GM18505 (cell line): ENCODE measurements at regions not wholly inside any gene's neighbourhood (a gene's known extent, or its start where the extent isn't known, plus 50 kb on each side); places are given as distances from the start of the nearest gene placed in this dataset.

Source experiments
- ATAC-seq: cut with Tn5 transposase; IDR thresholded peaks from one replicate; pipeline ENCODE4 v1.9.1; 2021; ENCODE audit not compliant: unreplicated experiment
- POLR2A ChIP-seq: IDR thresholded peaks from 4 replicates; pipeline ENCODE4 v1.6.1; 2011; ENCODE audit warnings: borderline replicate concordance; ENCODE audit not compliant: insufficient read depth, insufficient read length; ENCODE audit errors: extremely low read depth

DNA sequence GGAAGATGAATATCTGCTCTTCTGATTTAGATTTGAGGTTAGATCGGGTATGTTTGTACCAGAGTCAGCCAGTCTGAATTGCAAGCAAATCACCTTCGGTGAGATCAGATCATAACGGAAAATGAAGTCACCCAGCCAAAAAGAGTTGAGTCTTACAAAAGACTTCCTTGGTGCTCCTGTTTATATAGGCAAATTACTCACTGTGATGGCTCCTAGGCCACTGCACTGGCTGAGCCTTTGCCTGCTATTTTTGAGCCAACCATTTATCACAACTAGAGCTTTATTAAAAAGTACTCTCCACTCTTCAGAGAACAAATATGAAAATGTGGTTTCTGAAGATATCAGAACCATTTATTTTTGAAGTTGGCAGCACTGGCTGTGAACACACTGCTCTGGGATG, 277.7 kb upstream of the PCSK5 start:
- no peak for TF ChIP-seq POLR2A
- no peak for ATAC-seq

- TF ChIP-seq POLR2A, result no peak
- ATAC-seq, result no peak
Observed at GRCh38 chr9:75615284-75615683, 275.2 kb upstream of the PCSK5 start.

DNA sequence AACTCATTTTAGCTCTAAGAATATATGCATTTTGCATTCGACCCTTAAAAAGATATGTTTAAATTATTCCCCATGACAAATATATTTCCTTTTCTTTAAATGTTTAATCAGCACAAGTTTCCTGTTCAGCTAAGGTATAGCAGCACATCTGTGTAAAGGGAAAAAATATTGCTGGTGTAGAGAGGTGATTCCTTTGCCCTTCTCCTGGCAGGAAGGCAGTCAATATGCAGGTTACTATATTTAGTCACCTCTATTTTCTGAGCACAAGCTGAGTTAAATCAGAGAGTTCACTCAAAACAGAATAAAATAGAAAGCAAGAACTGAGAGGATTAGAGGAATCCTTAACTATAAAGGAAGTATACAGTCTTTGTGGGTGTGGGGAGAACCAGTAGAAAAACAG, 274.4 kb upstream of the PCSK5 start:
- no peak for ATAC-seq
- no peak for TF ChIP-seq POLR2A

DNA sequence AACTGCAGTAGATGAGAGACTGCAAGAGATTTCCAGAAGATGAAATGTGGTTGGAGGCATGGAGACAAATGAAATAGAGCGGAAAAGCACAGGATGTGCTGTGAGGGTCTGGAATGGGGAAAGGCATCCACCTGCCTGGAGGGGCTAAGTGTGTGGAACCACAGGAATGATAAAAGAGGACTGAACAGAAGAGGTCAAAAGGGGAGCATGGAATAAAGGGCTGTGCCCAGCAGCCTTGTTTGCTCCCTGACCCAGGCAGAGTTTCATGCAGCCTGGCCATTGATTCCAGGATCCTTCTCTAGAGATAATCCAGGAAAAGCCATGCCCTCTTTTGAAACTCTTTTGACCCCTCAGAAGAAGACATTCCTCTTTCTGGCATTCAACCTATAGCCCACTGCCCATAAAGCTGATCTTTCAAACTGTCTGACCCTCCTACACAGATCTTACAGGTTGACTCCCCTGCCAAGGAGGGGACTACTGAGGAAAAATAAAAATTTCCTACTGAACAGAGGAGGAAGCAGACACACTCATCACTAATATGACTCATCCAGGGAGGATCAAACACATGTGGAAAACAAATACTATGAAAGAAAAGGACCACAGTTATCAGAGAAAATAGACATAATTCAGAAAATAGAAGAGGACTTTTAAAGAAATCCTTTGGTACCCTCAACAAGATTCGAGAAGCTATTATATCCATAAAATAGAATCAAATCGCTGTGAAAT, 273.5 kb upstream of the PCSK5 start:
- no peak for TF ChIP-seq POLR2A
- ATAC-seq, result no peak

GRCh38 chr9:75623462-75623861, 267.0 kb upstream of the PCSK5 start:
- TF ChIP-seq POLR2A, result no peak
- no peak for ATAC-seq

DNA sequence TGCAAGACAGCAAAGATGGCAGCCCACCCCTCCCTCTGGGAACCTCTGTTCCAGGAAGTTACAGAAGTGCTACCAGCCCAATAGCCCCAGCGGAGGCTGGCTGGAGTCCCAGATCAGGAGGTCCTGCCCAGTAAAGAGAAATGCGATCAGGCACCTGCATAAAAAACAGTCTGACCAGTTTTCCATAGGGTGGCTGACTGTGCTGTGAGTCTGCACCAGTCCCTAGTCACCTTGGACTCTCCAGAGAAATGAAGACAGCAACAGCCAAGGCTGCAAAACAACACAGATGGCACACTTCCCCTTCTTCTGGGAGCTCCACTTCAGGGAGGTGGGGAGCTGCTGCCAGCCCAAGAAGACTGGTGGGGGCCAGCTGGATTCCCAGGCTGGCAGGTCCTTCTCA, 265.5 kb upstream of the PCSK5 start:
- no peak for ATAC-seq
- no peak for TF ChIP-seq POLR2A

DNA sequence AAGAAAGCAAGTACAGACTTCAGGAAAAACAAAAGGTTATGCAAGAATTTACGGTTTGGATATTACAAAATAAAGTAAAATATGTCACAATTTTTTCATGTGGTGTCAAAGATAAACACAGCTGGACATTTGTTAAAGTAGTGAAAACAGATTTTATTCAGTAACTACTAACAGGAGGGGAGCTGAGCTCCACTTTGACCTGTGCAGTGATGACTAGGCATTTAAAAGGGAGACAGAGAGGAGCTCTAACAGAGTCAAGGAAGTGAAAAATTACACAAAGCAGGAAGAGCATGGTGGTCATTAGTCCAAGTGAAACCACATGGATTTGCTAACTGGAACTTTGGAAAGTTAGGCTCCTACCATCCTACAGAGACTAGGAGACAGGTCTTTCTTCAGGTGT, 263.6 kb upstream of the PCSK5 start:
- TF ChIP-seq POLR2A, result no peak
- ATAC-seq, result no peak

- ATAC-seq, result no peak
- TF ChIP-seq POLR2A, result no peak
Observed at GRCh38 chr9:75628952-75629351, 261.5 kb upstream of the PCSK5 start.

- no peak for ATAC-seq
- TF ChIP-seq POLR2A, result no peak
Observed at GRCh38 chr9:75633451-75634057, 256.9 kb upstream of the PCSK5 start.

DNA sequence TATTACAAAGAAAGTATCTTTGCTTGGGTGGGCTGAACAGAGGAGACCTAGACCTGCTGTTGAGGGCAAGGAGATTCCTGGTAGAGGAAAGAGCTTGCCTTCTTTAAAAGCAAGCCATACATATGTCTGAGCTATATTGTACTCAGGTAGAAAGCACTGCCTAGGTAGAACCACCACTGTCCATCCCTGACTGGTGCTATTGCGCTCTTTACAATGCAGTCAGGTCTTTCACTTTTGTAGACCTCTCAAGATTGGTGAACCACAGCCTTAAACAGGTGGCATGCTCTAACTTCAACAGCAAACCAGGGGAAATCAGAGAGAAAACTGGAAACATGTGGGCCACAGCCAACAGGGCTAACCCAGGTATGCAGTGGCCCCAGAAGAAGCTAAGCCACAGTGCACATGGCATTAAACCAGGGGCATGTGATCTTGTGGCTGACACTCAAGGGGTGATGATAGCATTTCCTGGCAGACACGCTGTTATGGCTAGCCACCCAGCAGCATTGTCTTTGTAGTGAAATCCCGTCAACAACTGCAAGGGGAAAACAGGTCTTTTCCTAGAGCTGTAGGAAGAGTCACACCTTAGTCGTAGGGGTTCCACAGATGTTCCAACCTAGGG, 253.9 kb upstream of the PCSK5 start:
- TF ChIP-seq POLR2A, result no peak
- no peak for ATAC-seq

GRCh38 chr9:75639971-75640610, 250.4 kb upstream of the PCSK5 start:
- no peak for ATAC-seq
- no peak for TF ChIP-seq POLR2A

- no peak for ATAC-seq
Observed at GRCh38 chr9:75642522-75642921, 248.0 kb upstream of the PCSK5 start.

DNA sequence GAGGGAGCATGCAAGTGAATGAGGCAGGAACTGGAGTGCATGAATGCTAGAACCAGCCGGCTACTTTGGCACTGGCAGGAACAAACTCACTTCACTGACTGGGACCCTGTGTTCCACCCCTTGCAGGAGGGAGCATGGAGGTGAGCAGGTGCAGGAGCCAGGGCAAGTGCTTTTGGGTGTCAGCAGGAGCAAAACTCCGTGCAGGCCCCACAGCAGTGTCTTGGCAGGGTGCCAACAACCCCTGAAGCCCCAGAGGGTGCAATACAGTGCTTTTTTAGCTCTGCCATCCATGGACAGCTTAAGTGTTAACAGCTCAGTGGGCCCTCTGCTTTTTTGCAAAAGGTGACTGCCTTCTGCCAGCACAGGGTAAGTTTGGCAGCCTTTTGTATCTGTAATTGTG, 245.8 kb upstream of the PCSK5 start:
- no peak for TF ChIP-seq POLR2A

More at GRCh38 chr9:75642522-75642921, 248.0 kb upstream of the PCSK5 start:
- no peak for TF ChIP-seq POLR2A

GRCh38 chr9:75648034-75648433, 242.4 kb upstream of the PCSK5 start:
- ATAC-seq, result no peak
- no peak for TF ChIP-seq POLR2A

More for the DNA sequence above, 245.8 kb upstream of the PCSK5 start:
- no peak for ATAC-seq
